Bronchial epithelial cell (primary cell): ENCODE measurements at regions not wholly inside any gene's neighbourhood (a gene's known extent, or its start where the extent isn't known, plus 50 kb on each side); places are given as distances from the start of the nearest gene placed in this dataset.
A peak's percentile ranks its signal among the peaks of the same experiment; 100 is the strongest.

ENCODE experiments used
- DNase-seq: peaks from one replicate; pipeline ENCODE4 v3.0.0-alpha.2; 2010; ENCODE audit warnings: low read depth
- FAIRE-seq: peaks from 2 replicates; lab custom pipeline; 2011; peaks lifted over from hg19 to GRCh38; lab: Jason Lieb, UNC
- H3K27me3 ChIP-seq: 2 replicates; pipeline ENCODE4 v1.5.1; 2011; ENCODE audit warnings: low read length; ENCODE audit not compliant: control insufficient read depth, insufficient read depth
- H3K36me3 ChIP-seq: 2 replicates; pipeline ENCODE4 v1.5.1; 2011; ENCODE audit warnings: low read length; ENCODE audit not compliant: control insufficient read depth, insufficient read depth
- H3K4me3 ChIP-seq: 2 replicates; pipeline ENCODE4 v1.5.1; 2011; ENCODE audit warnings: mild to moderate bottlenecking, low read depth, low read length, control low read depth
- CTCF ChIP-seq: IDR thresholded peaks from 2 replicates; pipeline ENCODE4 v1.5.1; 2011; ENCODE audit warnings: mild to moderate bottlenecking, moderate library complexity, low read length, control low read depth, inconsistent platforms; ENCODE audit not compliant: insufficient read depth, severe bottlenecking

GRCh38 chr20:11380283-11380682 lies 537.4 kb upstream of the BTBD3 start:
- Histone ChIP-seq H3K36me3 (no peaks in the 10 kb centered on the region), H3K4me3 (no peak overlapping the region), H3K27me3 (no peaks in the 10 kb centered on the region)
- DNase-seq, result no peak
- no peak for FAIRE-seq
- TF ChIP-seq CTCF, result no peak

GRCh38 chr20:11387189-11387754 lies 530.4 kb upstream of the BTBD3 start:
- TF ChIP-seq CTCF, result no peak
- FAIRE-seq, result no peak
- DNase-seq, result peak; percentile 98
- Histone ChIP-seq H3K27me3 (no peaks in the 10 kb centered on the region), H3K4me3 (no peak overlapping the region), H3K36me3 (no peaks in the 10 kb centered on the region)

- Histone ChIP-seq H3K4me3 (no peak overlapping the region), H3K36me3 (no peaks in the 10 kb centered on the region), H3K27me3 (no peaks in the 10 kb centered on the region)
- DNase-seq (peak; percentile 89), FAIRE-seq (no peak)
- TF ChIP-seq CTCF, result no peak
These were observed 528.5 kb upstream of the BTBD3 start for GRCh38 chr20:11389186-11389585.

- Histone ChIP-seq H3K36me3 (no peaks in the 10 kb centered on the region), H3K27me3 (no peaks in the 10 kb centered on the region), H3K4me3 (no peak overlapping the region)
- FAIRE-seq (no peak), DNase-seq (no peak)
- TF ChIP-seq CTCF, result no peak
These were observed 526.1 kb upstream of the BTBD3 start for GRCh38 chr20:11391591-11391990.

GRCh38 chr20:11394145-11394833 lies 523.4 kb upstream of the BTBD3 start:
- DNase-seq (peak; percentile 83), FAIRE-seq (no peak)

More at GRCh38 chr20:11394145-11394833, 523.4 kb upstream of the BTBD3 start:
- TF ChIP-seq CTCF, result no peak
- H3K4me3 ChIP-seq, result no peak overlapping the region
- H3K36me3 ChIP-seq, result no peaks in the 10 kb centered on the region
- H3K27me3 ChIP-seq, result no peaks in the 10 kb centered on the region
